Ishikawa (cell line): ENCODE measurements at regions not wholly inside any gene's neighbourhood (a gene's known extent, or its start where the extent isn't known, plus 50 kb on each side); places are given as distances from the start of the nearest gene placed in this dataset.

Experiments used
- CEBPB ChIP-seq: IDR thresholded peaks from 2 replicates; pipeline ENCODE4 v1.6.1; 2012
- CREB1 ChIP-seq: IDR thresholded peaks from 2 replicates; pipeline ENCODE4 v1.6.1; 2012; ENCODE audit warnings: low read depth
- EGR1 ChIP-seq: IDR thresholded peaks from 2 replicates; pipeline ENCODE4 v1.6.1; 2012
- EP300 ChIP-seq: IDR thresholded peaks from 2 replicates; pipeline ENCODE4 v1.6.1; 2012; ENCODE audit warnings: borderline replicate concordance
- FOXM1 ChIP-seq: IDR thresholded peaks from 2 replicates; pipeline ENCODE4 v1.6.1; 2012; ENCODE audit warnings: low read depth, borderline replicate concordance
- MAX ChIP-seq: IDR thresholded peaks from 2 replicates; pipeline ENCODE4 v1.6.1; 2012
- NFIC ChIP-seq: IDR thresholded peaks from 2 replicates; pipeline ENCODE4 v1.6.1; 2012
- RAD21 ChIP-seq: IDR thresholded peaks from 2 replicates; pipeline ENCODE4 v1.6.1; 2012; ENCODE audit warnings: low read depth
- REST ChIP-seq: IDR thresholded peaks from 2 replicates; pipeline ENCODE4 v1.6.1; 2012; ENCODE audit warnings: low read depth, mild to moderate bottlenecking
- TAF1 ChIP-seq: IDR thresholded peaks from 2 replicates; pipeline ENCODE4 v1.6.1; 2012; ENCODE audit warnings: low read depth, mild to moderate bottlenecking
- TCF12 ChIP-seq: IDR thresholded peaks from 2 replicates; pipeline ENCODE4 v1.6.1; 2012; ENCODE audit warnings: low read depth
- TEAD4 ChIP-seq: IDR thresholded peaks from 2 replicates; pipeline ENCODE4 v1.6.1; 2012
- USF1 ChIP-seq: IDR thresholded peaks from 2 replicates; pipeline ENCODE4 v1.6.1; 2012
- YY1 ChIP-seq: IDR thresholded peaks from 2 replicates; pipeline ENCODE4 v1.6.1; 2012; ENCODE audit warnings: low read depth
- ZBTB7A ChIP-seq: IDR thresholded peaks from 2 replicates; pipeline ENCODE4 v1.6.1; 2012; ENCODE audit warnings: low read depth

- TF ChIP-seq TCF12 (no peak), EGR1 (no peak), CEBPB (no peak), REST (no peak), RAD21 (no peak), ZBTB7A (no peak), TEAD4 (no peak), MAX (no peak), YY1 (no peak), FOXM1 (no peak), NFIC (no peak), USF1 (no peak), TAF1 (no peak), CREB1 (no peak), EP300 (no peak)
These were observed 100.6 kb upstream of the ITGA4 start for GRCh38 chr2:181356526-181357130.

GRCh38 chr2:181357979-181358378 lies 99.2 kb upstream of the ITGA4 start:
- no peak for TF ChIP-seq MAX
- no peak for TF ChIP-seq TAF1
- no peak for TF ChIP-seq USF1
- no peak for TF ChIP-seq YY1

GRCh38 chr2:181362561-181362960 lies 94.6 kb upstream of the ITGA4 start:
- no peak for TF ChIP-seq RAD21
- no peak for TF ChIP-seq ZBTB7A
- TF ChIP-seq FOXM1: no peak
- no peak for TF ChIP-seq EGR1
- no peak for TF ChIP-seq USF1
- no peak for TF ChIP-seq CREB1
- no peak for TF ChIP-seq CEBPB
- no peak for TF ChIP-seq TCF12
- TF ChIP-seq EP300: no peak
- TF ChIP-seq REST: no peak
- no peak for TF ChIP-seq TEAD4
- TF ChIP-seq TAF1: no peak
- no peak for TF ChIP-seq NFIC
- TF ChIP-seq YY1: no peak
- TF ChIP-seq MAX: no peak

- TF ChIP-seq TAF1: no peak
- TF ChIP-seq YY1: no peak
- no peak for TF ChIP-seq EGR1
- no peak for TF ChIP-seq FOXM1
- TF ChIP-seq TCF12: no peak
- no peak for TF ChIP-seq RAD21
- TF ChIP-seq EP300: no peak
These were observed 94.0 kb upstream of the ITGA4 start for GRCh38 chr2:181363164-181363563.

GRCh38 chr2:181364492-181365170 lies 92.6 kb upstream of the ITGA4 start:
- TF ChIP-seq FOXM1 (no peak), TAF1 (no peak), EGR1 (no peak), REST (no peak), CEBPB (no peak), CREB1 (no peak), RAD21 (no peak), YY1 (no peak), MAX (no peak), TEAD4 (no peak), ZBTB7A (no peak), TCF12 (no peak), USF1 (no peak), NFIC (no peak), EP300 (no peak)
